Left kidney (tissue), 1 donor: ENCODE measurements at regions not wholly inside any gene's neighbourhood (a gene's known extent, or its start where the extent isn't known, plus 50 kb on each side); places are given as distances from the start of the nearest gene placed in this dataset.
"Not testable (repeated sequence)": the region's sequence is repeated elsewhere in the genome, so short reads cannot be mapped to it uniquely, and the experiment has no call there.

Experiments
- DNase-seq: peaks from one replicate; pipeline ENCODE4 v3.0.0-alpha.2; 2013

- DNase-seq, result no peak
Measured at GRCh38 chr10:57161157-57161556, 800.1 kb upstream of the ZWINT start.

- DNase-seq, result no peak
Measured at GRCh38 chr10:57145548-57145947, 784.5 kb upstream of the ZWINT start.

GRCh38 chr10:57142925-57143576 is 782.0 kb upstream of the ZWINT start:
- DNase-seq, result no peak

- DNase-seq, result no peak
Measured at GRCh38 chr10:57141708-57142107, 780.6 kb upstream of the ZWINT start.

GRCh38 chr10:57119684-57120083 is 758.6 kb upstream of the ZWINT start:
- no peak for DNase-seq

- no peak for DNase-seq
Measured at GRCh38 chr10:57113545-57113944, 752.5 kb upstream of the ZWINT start.

- DNase-seq, result no peak
Measured at GRCh38 chr10:57102236-57102635, 741.2 kb upstream of the ZWINT start.

GRCh38 chr10:57098146-57098545 is 737.1 kb upstream of the ZWINT start:
- no peak for DNase-seq

GRCh38 chr10:57096044-57096443 is 735.0 kb upstream of the ZWINT start:
- DNase-seq, result no peak

GRCh38 chr10:57094965-57095364 is 733.9 kb upstream of the ZWINT start:
- DNase-seq, result no peak

- no peak for DNase-seq
Measured at GRCh38 chr10:57094083-57094482, 733.0 kb upstream of the ZWINT start.

GRCh38 chr10:57053530-57053929 is 692.5 kb upstream of the ZWINT start:
- no peak for DNase-seq

- no peak for DNase-seq
Measured at GRCh38 chr10:57049096-57049495, 688.0 kb upstream of the ZWINT start.

GRCh38 chr10:57038531-57038930 is 677.5 kb upstream of the ZWINT start:
- DNase-seq, result no peak

GRCh38 chr10:57035310-57035709 is 674.3 kb upstream of the ZWINT start:
- no peak for DNase-seq

GRCh38 chr10:57032301-57032700 is 671.2 kb upstream of the ZWINT start:
- not testable (repeated sequence) for DNase-seq

- no peak for DNase-seq
Measured at GRCh38 chr10:57031346-57031745, 670.3 kb upstream of the ZWINT start.

- DNase-seq, result no peak
Measured at GRCh38 chr10:57026307-57026706, 665.2 kb upstream of the ZWINT start.

GRCh38 chr10:57023626-57024025 is 662.6 kb upstream of the ZWINT start:
- DNase-seq, result no peak

GRCh38 chr10:57018452-57018851 is 657.4 kb upstream of the ZWINT start:
- DNase-seq, result no peak

- no peak for DNase-seq
Measured at GRCh38 chr10:57017356-57018037, 656.4 kb upstream of the ZWINT start.

GRCh38 chr10:57015595-57016318 is 654.7 kb upstream of the ZWINT start:
- peak; percentile 12 for DNase-seq

GRCh38 chr10:57015187-57015586 is 654.1 kb upstream of the ZWINT start:
- no peak for DNase-seq
